ENCODE measurements at regions not wholly inside any gene's neighbourhood (a gene's known extent, or its start where the extent isn't known, plus 50 kb on each side); places are given as distances from the start of the nearest gene placed in this dataset.
A peak's percentile ranks its signal among the peaks of the same experiment; 100 is the strongest.

GRCh38 chr12:46473634-46474329 is 101.2 kb upstream of the SLC38A2 start:
- POLR2A ChIA-PET: interaction anchor here (0.9 kb wide), 1 partner anchor 18 kb away, joined by 5 read pairs; no protein-coding TSS in a partner anchor
- H3K4me1 ChIP-seq: peaks cover 48% of the 10 kb centered on the region

GRCh38 chr12:46472893-46473633 is 100.5 kb upstream of the SLC38A2 start:
- TF ChIP-seq, protein P1, sequence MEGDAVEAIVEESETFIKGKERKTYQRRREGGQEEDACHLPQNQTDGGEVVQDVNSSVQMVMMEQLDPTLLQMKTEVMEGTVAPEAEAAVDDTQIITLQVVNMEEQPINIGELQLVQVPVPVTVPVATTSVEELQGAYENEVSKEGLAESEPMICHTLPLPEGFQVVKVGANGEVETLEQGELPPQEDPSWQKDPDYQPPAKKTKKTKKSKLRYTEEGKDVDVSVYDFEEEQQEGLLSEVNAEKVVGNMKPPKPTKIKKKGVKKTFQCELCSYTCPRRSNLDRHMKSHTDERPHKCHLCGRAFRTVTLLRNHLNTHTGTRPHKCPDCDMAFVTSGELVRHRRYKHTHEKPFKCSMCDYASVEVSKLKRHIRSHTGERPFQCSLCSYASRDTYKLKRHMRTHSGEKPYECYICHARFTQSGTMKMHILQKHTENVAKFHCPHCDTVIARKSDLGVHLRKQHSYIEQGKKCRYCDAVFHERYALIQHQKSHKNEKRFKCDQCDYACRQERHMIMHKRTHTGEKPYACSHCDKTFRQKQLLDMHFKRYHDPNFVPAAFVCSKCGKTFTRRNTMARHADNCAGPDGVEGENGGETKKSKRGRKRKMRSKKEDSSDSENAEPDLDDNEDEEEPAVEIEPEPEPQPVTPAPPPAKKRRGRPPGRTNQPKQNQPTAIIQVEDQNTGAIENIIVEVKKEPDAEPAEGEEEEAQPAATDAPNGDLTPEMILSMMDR (IDR thresholded peaks at IDR 0.05; ENCODE audit: insufficient read depth in 1 of 2, low read depth in 1 of 2, low read length in 1 of 2, severe bottlenecking in 1 of 2, unreplicated experiment in 1 of 2): no peak
- Mint-ChIP-seq H3K4me3 (ENCODE audit: unreplicated experiment) (peak overlapping the region; percentile 62), H3K9me3 (ENCODE audit: unreplicated experiment) (no peaks in the 10 kb centered on the region), H3K27ac (ENCODE audit: unreplicated experiment) (peak overlapping the region; percentile 84), H3K36me3 (ENCODE audit: insufficient read depth, unreplicated experiment) (no peaks in the 10 kb centered on the region), H3K4me1 (ENCODE audit: low read depth, unreplicated experiment) (peaks cover 25% of the 10 kb centered on the region), H3K27me3 (ENCODE audit: insufficient read depth, unreplicated experiment) (no peaks in the 10 kb centered on the region)
- Histone ChIP-seq H3K36me3 (ENCODE audit: control insufficient read depth, insufficient read depth, low read length) (no peaks in the 10 kb centered on the region), H3K4me1 (peaks cover 55% of the 10 kb centered on the region), H3K9me3 (no peaks in the 10 kb centered on the region), H3K4me3 (ENCODE audit: low read depth, low read length) (no peak overlapping the region), H3K27me3 (replicated peaks; ENCODE audit: control insufficient read depth, insufficient read depth, low read length) (no peaks in the 10 kb centered on the region)
- POLR2A ChIA-PET: no interaction called here
- BruUV-seq (replicated peaks): no TSS peak
- intact Hi-C loops (cut with micrococcal nuclease; ENCODE audit: unreplicated experiment): loop anchor here (1.0 kb wide), 2 partner anchors 18 to 19 kb away; no protein-coding TSS in a partner anchor
- CTCF ChIA-PET: interaction anchor here (1.0 kb wide), 1 partner anchor 188 kb away, joined by 3 read pairs; no protein-coding TSS in a partner anchor
- DNase-seq: no peak

More at GRCh38 chr12:46473634-46474329, 101.2 kb upstream of the SLC38A2 start:
- CTCF ChIA-PET: interaction anchor here (1.0 kb wide), 1 partner anchor 188 kb away, joined by 3 read pairs; no protein-coding TSS in a partner anchor
- TF ChIP-seq, protein P1 (IDR thresholded peaks at IDR 0.05; ENCODE audit: insufficient read depth in 1 of 2, low read depth in 1 of 2, low read length in 1 of 2, severe bottlenecking in 1 of 2, unreplicated experiment in 1 of 2): no peak
- Mint-ChIP-seq H3K4me3 (ENCODE audit: unreplicated experiment) (peak overlapping the region; percentile 62), H3K9me3 (ENCODE audit: unreplicated experiment) (no peaks in the 10 kb centered on the region), H3K27me3 (ENCODE audit: insufficient read depth, unreplicated experiment) (no peaks in the 10 kb centered on the region), H3K27ac (ENCODE audit: unreplicated experiment) (peak overlapping the region; percentile 84), H3K36me3 (ENCODE audit: insufficient read depth, unreplicated experiment) (no peaks in the 10 kb centered on the region), H3K4me1 (ENCODE audit: low read depth, unreplicated experiment) (peaks cover 26% of the 10 kb centered on the region)
- Histone ChIP-seq H3K36me3 (ENCODE audit: control insufficient read depth, insufficient read depth, low read length) (no peaks in the 10 kb centered on the region), H3K27me3 (replicated peaks; ENCODE audit: control insufficient read depth, insufficient read depth, low read length) (no peaks in the 10 kb centered on the region), H3K9me3 (no peaks in the 10 kb centered on the region), H3K4me3 (ENCODE audit: low read depth, low read length) (no peak overlapping the region)
- BruUV-seq (replicated peaks): TSS peak; percentile 83
- DNase-seq: peak; percentile 77 to 84
- intact Hi-C loops (cut with micrococcal nuclease; ENCODE audit: unreplicated experiment): loop anchor here (1.0 kb wide), 2 partner anchors 18 to 19 kb away; no protein-coding TSS in a partner anchor

DNA sequence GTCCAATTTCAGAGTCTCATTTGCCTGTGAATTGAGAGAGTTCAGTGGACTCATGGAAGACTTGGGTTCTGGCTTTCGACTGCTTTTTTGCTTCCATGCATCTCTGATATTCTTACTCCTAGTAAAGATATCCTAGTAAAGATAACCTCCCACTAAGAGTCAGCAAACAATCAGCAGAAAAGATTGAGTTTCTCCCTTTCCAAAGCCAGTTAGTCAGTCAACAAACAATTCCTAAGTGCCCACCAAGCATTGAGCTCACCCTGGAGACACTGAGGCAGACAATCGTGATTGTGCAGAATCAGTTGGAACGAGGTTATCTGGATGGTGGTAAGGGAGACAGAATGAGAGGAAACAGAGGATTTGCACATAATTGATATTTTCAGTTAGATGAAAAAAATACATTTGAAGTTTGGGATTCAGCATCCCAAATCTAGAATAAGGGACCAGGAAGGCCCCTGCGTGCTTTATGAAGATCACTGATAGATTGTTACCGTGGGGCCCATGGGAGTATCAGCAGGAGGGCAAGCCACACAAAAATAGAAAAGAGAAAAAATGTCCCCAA is 99.7 kb upstream of the SLC38A2 start:
- TF ChIP-seq, protein P1 (IDR thresholded peaks at IDR 0.05; ENCODE audit: insufficient read depth in 1 of 2, low read depth in 1 of 2, low read length in 1 of 2, severe bottlenecking in 1 of 2, unreplicated experiment in 1 of 2): no peak
- Histone ChIP-seq H3K4me3 (ENCODE audit: low read depth, low read length) (no peak overlapping the region), H3K4me1 (peaks cover 56% of the 10 kb centered on the region), H3K9me3 (no peaks in the 10 kb centered on the region), H3K27me3 (replicated peaks; ENCODE audit: control insufficient read depth, insufficient read depth, low read length) (no peaks in the 10 kb centered on the region), H3K36me3 (ENCODE audit: control insufficient read depth, insufficient read depth, low read length) (no peaks in the 10 kb centered on the region)
- intact Hi-C loops (cut with micrococcal nuclease; ENCODE audit: unreplicated experiment): no loop called here
- Mint-ChIP-seq H3K27ac (ENCODE audit: unreplicated experiment) (no peak overlapping the region), H3K36me3 (ENCODE audit: insufficient read depth, unreplicated experiment) (no peaks in the 10 kb centered on the region), H3K27me3 (ENCODE audit: insufficient read depth, unreplicated experiment) (no peaks in the 10 kb centered on the region), H3K4me1 (ENCODE audit: low read depth, unreplicated experiment) (peaks cover 16% of the 10 kb centered on the region), H3K4me3 (ENCODE audit: unreplicated experiment) (no peak overlapping the region), H3K9me3 (ENCODE audit: unreplicated experiment) (no peaks in the 10 kb centered on the region)
- ChIA-PET POLR2A (no interaction called here), CTCF (no interaction called here)
- DNase-seq: no peak
- BruUV-seq (replicated peaks): no TSS peak
